ENCODE measurements at regions not wholly inside any gene's neighbourhood (a gene's known extent, or its start where the extent isn't known, plus 50 kb on each side); places are given as distances from the start of the nearest gene placed in this dataset.

GRCh38 chr7:33776788-33777187 lies 128.6 kb upstream of the BMPER start:
- TF ChIP-seq CTCF (IDR thresholded peaks at IDR 0.05; ENCODE audit: borderline replicate concordance, extremely low read depth, low read length, poor library complexity, severe bottlenecking) (no peak), EZH2 (IDR thresholded peaks at IDR 0.05; ENCODE audit: borderline replicate concordance, low read depth, low read length, severe bottlenecking) (no peak)
